ENCODE measurements at regions not wholly inside any gene's neighbourhood (a gene's known extent, or its start where the extent isn't known, plus 50 kb on each side); places are given as distances from the start of the nearest gene placed in this dataset.
A peak's percentile ranks its signal among the peaks of the same experiment; 100 is the strongest.
"Not testable (repeated sequence)": the region's sequence is repeated elsewhere in the genome, so short reads cannot be mapped to it uniquely, and the experiment has no call there.

DNA sequence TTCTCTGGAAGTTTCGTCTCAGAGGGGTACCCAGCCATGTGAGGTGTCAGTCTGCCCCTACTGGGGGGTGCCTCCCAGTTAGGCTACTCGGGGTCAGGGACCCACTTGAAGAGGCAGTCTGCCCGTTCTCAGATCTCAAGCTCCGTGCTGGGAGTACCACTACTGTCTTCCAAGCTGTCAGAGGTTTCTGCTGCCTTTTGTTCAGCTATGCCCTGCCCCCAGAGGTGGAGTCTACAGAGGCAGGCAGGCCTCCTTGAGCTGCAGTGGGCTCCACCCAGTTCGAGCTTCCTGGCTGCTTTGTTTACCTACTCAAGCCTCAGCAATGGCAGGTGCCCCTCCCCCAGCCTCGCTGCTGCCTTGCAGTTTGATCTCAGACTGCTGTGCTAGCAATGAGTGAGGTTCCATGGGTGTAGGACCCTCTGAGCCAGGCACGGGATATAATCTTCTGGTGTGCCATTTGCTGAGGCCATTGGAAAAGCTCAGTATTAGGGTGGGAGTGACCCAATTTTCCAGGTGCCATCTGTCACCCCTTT, 71.0 kb upstream of the SH3GLB1 start:
- H3K4me3 ChIP-seq (ENCODE audit: low read depth, low read length); DNase-seq (ENCODE audit: low read depth): not testable (repeated sequence)

DNA sequence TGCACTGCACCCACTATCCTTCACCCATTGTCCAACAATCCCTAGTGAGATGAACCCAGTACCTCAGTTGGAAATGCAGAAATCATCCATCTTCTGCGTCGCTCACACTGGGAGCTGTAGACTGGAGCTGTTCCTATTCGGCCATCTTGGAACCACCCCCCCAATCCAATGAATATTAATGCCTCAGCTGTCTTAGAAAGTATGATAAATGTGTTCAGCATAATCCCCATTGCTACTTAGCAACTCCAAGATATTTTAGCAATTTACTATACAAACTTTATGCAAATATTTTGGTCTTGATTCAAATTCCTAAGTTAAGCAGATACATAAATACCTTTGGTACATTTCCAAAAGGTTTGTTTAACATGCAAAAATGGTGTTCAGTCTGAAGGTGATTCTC, 70.5 kb upstream of the SH3GLB1 start:
- DNase-seq (ENCODE audit: low read depth) = no peak
- TF ChIP-seq, protein P1, sequence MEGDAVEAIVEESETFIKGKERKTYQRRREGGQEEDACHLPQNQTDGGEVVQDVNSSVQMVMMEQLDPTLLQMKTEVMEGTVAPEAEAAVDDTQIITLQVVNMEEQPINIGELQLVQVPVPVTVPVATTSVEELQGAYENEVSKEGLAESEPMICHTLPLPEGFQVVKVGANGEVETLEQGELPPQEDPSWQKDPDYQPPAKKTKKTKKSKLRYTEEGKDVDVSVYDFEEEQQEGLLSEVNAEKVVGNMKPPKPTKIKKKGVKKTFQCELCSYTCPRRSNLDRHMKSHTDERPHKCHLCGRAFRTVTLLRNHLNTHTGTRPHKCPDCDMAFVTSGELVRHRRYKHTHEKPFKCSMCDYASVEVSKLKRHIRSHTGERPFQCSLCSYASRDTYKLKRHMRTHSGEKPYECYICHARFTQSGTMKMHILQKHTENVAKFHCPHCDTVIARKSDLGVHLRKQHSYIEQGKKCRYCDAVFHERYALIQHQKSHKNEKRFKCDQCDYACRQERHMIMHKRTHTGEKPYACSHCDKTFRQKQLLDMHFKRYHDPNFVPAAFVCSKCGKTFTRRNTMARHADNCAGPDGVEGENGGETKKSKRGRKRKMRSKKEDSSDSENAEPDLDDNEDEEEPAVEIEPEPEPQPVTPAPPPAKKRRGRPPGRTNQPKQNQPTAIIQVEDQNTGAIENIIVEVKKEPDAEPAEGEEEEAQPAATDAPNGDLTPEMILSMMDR (IDR thresholded peaks at IDR 0.05; ENCODE audit: insufficient read depth, low read depth, low read length) = no peak
- no peak overlapping the region for H3K4me3 ChIP-seq (ENCODE audit: low read depth, low read length)

DNA sequence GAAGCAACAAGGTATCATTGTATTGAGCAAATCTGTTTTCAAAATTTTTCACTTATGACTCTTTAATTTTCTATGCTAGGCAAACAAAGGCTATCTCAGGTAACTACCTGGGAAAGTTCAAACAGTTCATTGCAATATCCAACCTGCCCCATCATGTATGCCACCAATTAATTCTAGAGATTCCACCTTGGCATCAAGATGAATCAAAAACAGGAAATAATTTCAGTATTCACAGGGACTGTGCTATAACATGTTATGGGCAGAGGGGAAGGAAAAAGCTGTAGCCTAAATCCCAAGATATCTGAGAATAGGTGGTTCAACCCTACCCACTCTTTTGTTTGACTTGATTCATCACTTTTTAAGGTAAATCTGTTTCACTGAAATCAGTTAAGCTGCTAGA, 67.5 kb upstream of the SH3GLB1 start:
- TF ChIP-seq, protein P1 (IDR thresholded peaks at IDR 0.05; ENCODE audit: insufficient read depth, low read depth, low read length) = no peak
- no peak overlapping the region for H3K4me3 ChIP-seq (ENCODE audit: low read depth, low read length)
- DNase-seq (ENCODE audit: low read depth) = no peak

DNA sequence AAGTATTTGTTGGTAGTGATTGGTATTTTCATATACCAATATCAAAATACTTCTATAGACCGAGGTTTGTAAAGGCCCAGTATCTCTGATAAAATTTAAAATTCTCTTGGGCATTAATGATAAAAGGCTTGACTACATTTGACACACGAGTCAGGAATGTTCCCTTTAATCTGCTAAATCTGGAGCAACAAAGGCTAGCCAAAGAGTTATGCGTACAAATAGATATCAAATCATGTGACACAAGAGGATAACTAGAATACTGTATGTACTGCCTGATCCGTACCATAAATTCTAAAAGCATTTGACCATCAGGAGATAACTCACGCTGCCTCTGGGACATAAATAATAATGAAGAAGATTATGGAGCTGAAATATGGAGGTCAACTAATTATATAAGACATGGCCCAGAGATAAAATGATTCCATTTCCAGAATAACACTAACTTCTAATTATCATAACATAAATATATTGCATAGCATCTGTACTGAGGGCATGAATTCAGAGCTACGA, 64.2 kb upstream of the SH3GLB1 start:
- peak; percentile 5 for DNase-seq (ENCODE audit: low read depth)
- TF ChIP-seq, protein P1 (IDR thresholded peaks at IDR 0.05; ENCODE audit: insufficient read depth, low read depth, low read length) = no peak
- H3K4me3 ChIP-seq (ENCODE audit: low read depth, low read length) = no peak overlapping the region

DNA sequence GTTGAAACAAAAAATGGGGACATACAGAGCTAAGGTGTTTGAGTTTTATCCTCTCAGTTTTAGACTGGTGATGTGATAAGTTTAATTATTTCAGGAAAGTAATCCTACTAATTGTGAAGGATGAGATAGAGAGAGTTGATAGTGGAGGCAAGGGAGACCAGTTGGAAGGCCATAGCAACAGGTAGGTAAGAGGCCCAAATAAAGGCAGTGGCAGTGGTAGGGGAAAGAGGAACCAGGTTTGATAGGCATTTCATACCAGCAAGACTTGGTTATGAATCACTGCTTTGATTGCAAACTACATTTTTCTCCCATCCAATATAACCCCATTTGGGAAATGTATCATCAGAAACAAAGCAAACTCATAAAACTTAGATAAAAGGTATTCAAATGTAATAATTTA, 63.1 kb upstream of the SH3GLB1 start:
- TF ChIP-seq, protein P1 (IDR thresholded peaks at IDR 0.05; ENCODE audit: insufficient read depth, low read depth, low read length) = no peak
- DNase-seq (ENCODE audit: low read depth) = no peak
- no peak overlapping the region for H3K4me3 ChIP-seq (ENCODE audit: low read depth, low read length)

DNA sequence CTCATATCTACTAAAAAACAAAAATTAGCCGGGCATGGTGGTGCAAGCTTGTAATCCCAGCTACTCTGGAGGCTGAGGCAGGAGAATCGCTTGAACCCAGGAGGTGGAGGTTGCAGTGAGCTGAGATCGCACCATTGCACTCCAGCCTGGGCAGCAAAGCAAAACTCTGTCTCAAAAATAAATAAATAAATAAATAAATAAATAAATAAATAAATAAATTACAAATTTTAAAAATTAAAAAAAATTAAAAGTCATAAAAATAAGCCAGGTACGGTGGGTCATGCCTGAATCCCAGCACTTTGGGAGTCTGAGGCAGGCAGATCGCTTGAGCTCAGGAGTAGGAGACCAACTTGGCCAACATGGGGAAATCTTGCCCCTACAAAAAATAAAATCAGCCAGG, 59.7 kb upstream of the SH3GLB1 start:
- DNase-seq (ENCODE audit: low read depth); H3K4me3 ChIP-seq (ENCODE audit: low read depth, low read length): not testable (repeated sequence)

DNA sequence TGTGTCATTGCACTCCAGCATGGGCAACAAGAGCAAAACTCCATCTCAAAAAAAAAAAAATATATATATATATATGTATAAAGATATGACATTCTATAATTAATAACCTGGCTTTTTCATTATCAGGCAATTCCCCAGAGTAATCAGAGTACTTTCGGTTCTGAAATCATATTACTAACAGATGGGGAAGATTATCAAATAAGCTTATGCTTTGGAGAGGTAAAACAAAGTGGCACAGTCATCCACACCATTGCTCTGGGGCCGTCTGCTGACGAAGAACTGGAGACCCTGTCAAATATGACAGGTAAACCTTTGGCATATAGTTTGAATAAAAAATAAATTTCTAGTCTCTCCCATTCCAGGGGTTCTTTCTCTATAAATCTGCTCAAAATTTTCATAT, 58.5 kb upstream of the SH3GLB1 start:
- TF ChIP-seq, protein P1 (IDR thresholded peaks at IDR 0.05; ENCODE audit: insufficient read depth, low read depth, low read length) = no peak
- H3K4me3 ChIP-seq (ENCODE audit: low read depth, low read length) = no peak overlapping the region
- no peak for DNase-seq (ENCODE audit: low read depth)

DNA sequence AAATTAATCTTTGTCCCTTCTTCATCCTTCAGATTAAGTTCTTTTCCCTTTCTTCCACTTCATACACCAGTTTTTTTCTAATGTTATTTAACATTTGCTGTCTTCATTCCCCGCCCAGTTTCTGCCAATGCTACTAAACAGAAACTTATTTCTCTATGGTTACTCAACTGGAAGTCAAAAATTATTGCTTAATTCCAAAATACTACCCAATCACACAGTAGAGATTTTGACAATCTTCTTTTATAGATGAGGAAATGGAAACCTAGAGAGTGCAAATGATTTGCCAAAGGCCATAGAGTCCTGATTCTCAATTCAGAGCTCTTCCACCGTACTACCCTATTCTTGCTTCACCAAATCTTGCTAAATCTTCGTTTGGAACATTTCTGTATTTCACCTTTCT, 58.1 kb upstream of the SH3GLB1 start:
- TF ChIP-seq, protein P1 (IDR thresholded peaks at IDR 0.05; ENCODE audit: insufficient read depth, low read depth, low read length) = no peak
- no peak for DNase-seq (ENCODE audit: low read depth)
- no peak overlapping the region for H3K4me3 ChIP-seq (ENCODE audit: low read depth, low read length)
